ENCODE measurements at regions not wholly inside any gene's neighbourhood (a gene's known extent, or its start where the extent isn't known, plus 50 kb on each side); places are given as distances from the start of the nearest gene placed in this dataset.
"Not testable (repeated sequence)": the region's sequence is repeated elsewhere in the genome, so short reads cannot be mapped to it uniquely, and the experiment has no call there.

GRCh38 chr7:24158975-24159374 is 125.0 kb upstream of the NPY start:
- Histone ChIP-seq H3K27ac (no peak overlapping the region), H3K4me3 (replicated peaks in 1 of 3) (no peak overlapping the region), H3K4me1 (no peaks in the 10 kb centered on the region), H3K9me3 (no peaks in the 10 kb centered on the region), H3K36me3 (no peaks in the 10 kb centered on the region), H3K27me3 (no peaks in the 10 kb centered on the region)
- TF ChIP-seq POLR2A (IDR thresholded peaks at IDR 0.05) (no peak), CTCF (IDR thresholded peaks at IDR 0.05) (no peak)
- no peak for DNase-seq
- WGBS, 2 donors = 78 to 89% methylated on average over 6 of the region's 6 CpGs
- intact Hi-C loops (cut with DNase I) = no loop called here

- H3K27ac ChIP-seq = no peak overlapping the region
- no peak for TF ChIP-seq CTCF (IDR thresholded peaks at IDR 0.05)
- no peak for TF ChIP-seq POLR2A (IDR thresholded peaks at IDR 0.05)
- H3K36me3 ChIP-seq = no peaks in the 10 kb centered on the region
- H3K27me3 ChIP-seq = no peaks in the 10 kb centered on the region
- 71 to 79% methylated on average over 4 of the region's 4 CpGs for WGBS, 2 donors
- no peaks in the 10 kb centered on the region for H3K9me3 ChIP-seq
- H3K4me1 ChIP-seq = no peaks in the 10 kb centered on the region
- no peak overlapping the region for H3K4me3 ChIP-seq (replicated peaks in 1 of 3)
- intact Hi-C loops (cut with DNase I) = no loop called here
- DNase-seq = no peak
These were observed 119.6 kb upstream of the NPY start for GRCh38 chr7:24164401-24164800.

- no peaks in the 10 kb centered on the region for H3K27me3 ChIP-seq
- intact Hi-C loops (cut with DNase I) = no loop called here
These were observed 114.8 kb upstream of the NPY start for GRCh38 chr7:24169077-24169624.

GRCh38 chr7:24171951-24172350 is 112.0 kb upstream of the NPY start:
- H3K36me3 ChIP-seq; H3K4me3 ChIP-seq (replicated peaks in 1 of 3); H3K9me3 ChIP-seq; H3K4me1 ChIP-seq; intact Hi-C loops (cut with DNase I); H3K27me3 ChIP-seq; DNase-seq; H3K27ac ChIP-seq: not testable (repeated sequence)
- 89 to 94% methylated on average over 9 of the region's 9 CpGs for WGBS, 2 donors

More at GRCh38 chr7:24169077-24169624, 114.8 kb upstream of the NPY start:
- no peak for TF ChIP-seq POLR2A (IDR thresholded peaks at IDR 0.05)
- no peak for TF ChIP-seq CTCF (IDR thresholded peaks at IDR 0.05)
- Histone ChIP-seq H3K4me3 (replicated peaks in 1 of 3) (no peak overlapping the region), H3K27ac (no peak overlapping the region), H3K4me1 (no peaks in the 10 kb centered on the region), H3K9me3 (no peaks in the 10 kb centered on the region), H3K36me3 (no peaks in the 10 kb centered on the region)
- no peak for DNase-seq
- 82 to 92% methylated on average over 5 of the region's 5 CpGs for WGBS, 2 donors

GRCh38 chr7:24172856-24173255 is 111.1 kb upstream of the NPY start:
- 46 to 63% methylated on average over 4 of the region's 4 CpGs for WGBS, 2 donors
- H3K27me3 ChIP-seq = no peaks in the 10 kb centered on the region
- no peak for DNase-seq
- no peaks in the 10 kb centered on the region for H3K9me3 ChIP-seq
- intact Hi-C loops (cut with DNase I) = no loop called here
- no peaks in the 10 kb centered on the region for H3K36me3 ChIP-seq
- H3K27ac ChIP-seq = no peak overlapping the region
- H3K4me3 ChIP-seq (replicated peaks in 1 of 3) = no peak overlapping the region
- no peak for TF ChIP-seq CTCF (IDR thresholded peaks at IDR 0.05)
- TF ChIP-seq POLR2A (IDR thresholded peaks at IDR 0.05) = no peak
- no peaks in the 10 kb centered on the region for H3K4me1 ChIP-seq

- WGBS, 2 donors = 85 to 95% methylated on average over 6 of the region's 6 CpGs
- no peak for DNase-seq
- H3K27ac ChIP-seq = no peak overlapping the region
- intact Hi-C loops (cut with DNase I) = no loop called here
- no peak overlapping the region for H3K4me3 ChIP-seq (replicated peaks in 1 of 3)
- no peaks in the 10 kb centered on the region for H3K36me3 ChIP-seq
- no peaks in the 10 kb centered on the region for H3K27me3 ChIP-seq
- TF ChIP-seq POLR2A (IDR thresholded peaks at IDR 0.05) = no peak
- TF ChIP-seq CTCF (IDR thresholded peaks at IDR 0.05) = no peak
- no peaks in the 10 kb centered on the region for H3K9me3 ChIP-seq
- no peaks in the 10 kb centered on the region for H3K4me1 ChIP-seq
These were observed 108.4 kb upstream of the NPY start for GRCh38 chr7:24175603-24176002.
